Esophagus squamous epithelium (tissue), 5 donors: ENCODE measurements at regions not wholly inside any gene's neighbourhood (a gene's known extent, or its start where the extent isn't known, plus 50 kb on each side); places are given as distances from the start of the nearest gene placed in this dataset.

Source experiments
- DNase-seq: peaks from one replicate; lab custom pipeline; 2025; lab: John Stamatoyannopoulos, UW
- H3K27ac ChIP-seq, 4 donors: fragments of 200-600 bp; sonication (generic); one replicate each; pipeline ENCODE4 v1.5.1; 2016 to 2019; ENCODE audit warnings: mild to moderate bottlenecking in 1 of 4
- H3K27me3 ChIP-seq, 4 donors: fragments of 200-600 bp; sonication (generic); 1 replicate in 3 of 4; 2 replicates in 1 of 4; pipeline versions ENCODE4 v1.5.1 to v1.6.0; 2017 to 2021; ENCODE audit warnings: antibody characterized with exemption in 1 of 4
- H3K36me3 ChIP-seq, 3 donors: fragments of 200-600 bp; sonication (generic); one replicate each; pipeline ENCODE4 v1.5.1; 2016 to 2019
- H3K4me1 ChIP-seq, 3 donors: fragments of 200-600 bp; sonication (generic); one replicate each; pipeline ENCODE4 v1.5.1; 2017 to 2019
- H3K4me3 ChIP-seq, 4 donors: fragments of 200-600 bp; sonication (generic); 1 replicate in 3 of 4; 2 replicates in 1 of 4; pipeline ENCODE4 v1.5.1; 2016 to 2019; ENCODE audit warnings: mild to moderate bottlenecking in 2 of 4, moderate library complexity in 1 of 4
- H3K9me3 ChIP-seq, 3 donors: fragments of 200-600 bp; sonication (generic); one replicate each; pipeline ENCODE4 v1.5.1; 2016 to 2019
- POLR2A ChIP-seq, 4 donors: fragments of 450-650 bp; IDR thresholded peaks; one replicate each; pipeline ENCODE4 v1.6.1; 2017; ENCODE audit warnings: antibody characterized with exemption in 4 of 4, mild to moderate bottlenecking in 4 of 4, moderate library complexity in 3 of 4
- WGBS, 2 donors: methylation state at CpG; one replicate each; pipeline ENCODE4 v1.1.5; 2018; 5-methylcytosine and 5-hydroxymethylcytosine counted together
- intact Hi-C: fragments of 100-400 bp; cut with DNase I; formaldehyde crosslinking; loops from one replicate; pipeline ENCODE4 v1.15.0; 2022
- TF ChIP-seq, protein P1 (sequence below), 6 experiments: fragments of 450-650 bp in 4 of 6; fragments of 200-600 bp in 2 of 6; sonication (generic) in 2 of 6; IDR thresholded peaks; one replicate each; pipeline ENCODE4 v1.5.1; 2016 to 2019; ENCODE audit warnings: antibody characterized with exemption in 6 of 6, mild to moderate bottlenecking in 4 of 6, moderate library complexity in 4 of 6
- donor health status: DM: yes; HTN: yes; CAD: no.

DNA sequence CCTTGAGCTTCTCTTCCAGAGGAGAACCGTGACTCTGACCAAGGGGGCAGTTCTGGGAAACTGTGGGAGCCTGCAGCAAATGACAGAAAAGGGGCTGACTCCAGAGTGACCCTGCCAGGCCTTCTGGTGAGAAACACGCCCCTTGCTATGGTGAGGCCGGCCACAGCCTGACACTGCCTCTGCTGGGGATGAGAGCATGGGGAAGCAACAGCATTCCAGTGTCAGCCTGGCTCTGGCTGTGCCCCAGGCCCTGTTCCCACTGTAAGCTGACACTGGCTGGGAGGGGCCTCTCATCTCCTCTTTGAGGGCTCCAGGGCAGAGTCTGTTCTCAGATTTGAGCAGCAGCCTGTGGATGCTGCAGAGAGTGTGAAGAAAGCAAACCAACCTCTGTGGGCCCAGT is 180.0 kb upstream of the IL12B start:
- Histone ChIP-seq H3K4me1 (peaks cover 0 to 17% (median 10%) of the 10 kb centered on the region in 3 donors), H3K9me3 (no peaks in the 10 kb centered on the region), H3K27ac (peak overlapping the region in 3 of 4 donors; percentile 48 to 70 (median 67)), H3K36me3 (no peaks in the 10 kb centered on the region), H3K27me3 (peaks cover 0 to 5% (median 0%) of the 10 kb centered on the region in 4 donors), H3K4me3 (no peak overlapping the region)
- intact Hi-C loops, result no loop called here
- DNase-seq, result no peak
- no peak for TF ChIP-seq POLR2A (IDR thresholded peaks at IDR 0.05)
- TF ChIP-seq, protein P1, sequence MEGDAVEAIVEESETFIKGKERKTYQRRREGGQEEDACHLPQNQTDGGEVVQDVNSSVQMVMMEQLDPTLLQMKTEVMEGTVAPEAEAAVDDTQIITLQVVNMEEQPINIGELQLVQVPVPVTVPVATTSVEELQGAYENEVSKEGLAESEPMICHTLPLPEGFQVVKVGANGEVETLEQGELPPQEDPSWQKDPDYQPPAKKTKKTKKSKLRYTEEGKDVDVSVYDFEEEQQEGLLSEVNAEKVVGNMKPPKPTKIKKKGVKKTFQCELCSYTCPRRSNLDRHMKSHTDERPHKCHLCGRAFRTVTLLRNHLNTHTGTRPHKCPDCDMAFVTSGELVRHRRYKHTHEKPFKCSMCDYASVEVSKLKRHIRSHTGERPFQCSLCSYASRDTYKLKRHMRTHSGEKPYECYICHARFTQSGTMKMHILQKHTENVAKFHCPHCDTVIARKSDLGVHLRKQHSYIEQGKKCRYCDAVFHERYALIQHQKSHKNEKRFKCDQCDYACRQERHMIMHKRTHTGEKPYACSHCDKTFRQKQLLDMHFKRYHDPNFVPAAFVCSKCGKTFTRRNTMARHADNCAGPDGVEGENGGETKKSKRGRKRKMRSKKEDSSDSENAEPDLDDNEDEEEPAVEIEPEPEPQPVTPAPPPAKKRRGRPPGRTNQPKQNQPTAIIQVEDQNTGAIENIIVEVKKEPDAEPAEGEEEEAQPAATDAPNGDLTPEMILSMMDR (IDR thresholded peaks at IDR 0.05), result no peak
- WGBS, 2 donors, result no CpG with 5 or more reads among the region's 3 CpGs

DNA sequence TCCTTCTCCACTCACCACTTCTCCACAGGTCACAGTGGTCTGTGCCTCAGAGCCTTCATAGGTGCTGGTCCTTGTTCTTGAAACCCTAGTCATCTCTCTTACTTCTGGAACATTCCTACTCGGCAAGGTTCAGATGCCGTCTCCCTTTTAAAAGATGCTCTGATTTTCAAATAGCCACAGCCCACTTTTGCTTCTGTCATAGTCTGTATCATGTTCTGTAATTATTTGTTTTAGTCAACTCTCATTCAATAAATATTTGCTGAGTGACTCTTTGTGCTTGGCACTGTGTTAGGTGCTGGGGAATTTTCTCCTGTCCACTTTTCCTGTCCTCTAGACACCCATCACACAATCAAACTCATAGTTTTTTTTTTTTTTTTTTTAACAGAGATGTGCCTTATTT is 181.3 kb upstream of the IL12B start:
- 87 to 97% methylated on average over 2 of the region's 2 CpGs for WGBS, 2 donors
- intact Hi-C loops, result no loop called here
- Histone ChIP-seq H3K27ac (peak overlapping the region in 1 of 4 donors; percentile 19), H3K36me3 (no peaks in the 10 kb centered on the region), H3K4me3 (no peak overlapping the region), H3K27me3 (peaks cover 0 to 5% (median 0%) of the 10 kb centered on the region in 4 donors), H3K9me3 (no peaks in the 10 kb centered on the region), H3K4me1 (peaks cover 0 to 13% (median 10%) of the 10 kb centered on the region in 3 donors)
- no peak for TF ChIP-seq POLR2A (IDR thresholded peaks at IDR 0.05)
- TF ChIP-seq, protein P1 (IDR thresholded peaks at IDR 0.05), result no peak
- no peak for DNase-seq

DNA sequence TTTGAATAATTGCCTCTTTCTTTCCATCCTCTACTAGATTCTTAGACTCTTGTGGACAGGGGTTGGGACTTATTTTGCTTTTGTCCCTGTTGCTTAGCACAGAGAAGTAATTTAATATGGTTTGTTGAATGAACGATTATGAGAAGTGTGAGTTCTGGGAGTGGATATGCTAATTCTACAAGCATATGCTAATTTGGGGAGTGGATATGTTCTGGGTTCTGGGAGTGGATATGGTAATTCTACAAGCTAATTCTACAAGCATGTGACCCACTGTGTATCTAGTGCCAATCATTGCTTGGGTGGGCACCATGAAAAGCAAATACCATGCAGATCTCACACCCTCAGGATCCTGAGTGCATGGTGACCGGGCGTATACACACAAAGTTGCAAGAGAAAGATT is 181.8 kb upstream of the IL12B start:
- Histone ChIP-seq H3K9me3 (no peaks in the 10 kb centered on the region), H3K36me3 (no peaks in the 10 kb centered on the region), H3K27ac (no peak overlapping the region), H3K27me3 (peaks cover 0 to 5% (median 0%) of the 10 kb centered on the region in 4 donors), H3K4me1 (peaks cover 0 to 13% (median 10%) of the 10 kb centered on the region in 3 donors), H3K4me3 (no peak overlapping the region)
- DNase-seq, result no peak
- intact Hi-C loops, result no loop called here
- TF ChIP-seq, protein P1 (IDR thresholded peaks at IDR 0.05), result no peak
- no peak for TF ChIP-seq POLR2A (IDR thresholded peaks at IDR 0.05)
- 87 to 100% methylated on average over 3 of the region's 3 CpGs for WGBS, 2 donors

DNA sequence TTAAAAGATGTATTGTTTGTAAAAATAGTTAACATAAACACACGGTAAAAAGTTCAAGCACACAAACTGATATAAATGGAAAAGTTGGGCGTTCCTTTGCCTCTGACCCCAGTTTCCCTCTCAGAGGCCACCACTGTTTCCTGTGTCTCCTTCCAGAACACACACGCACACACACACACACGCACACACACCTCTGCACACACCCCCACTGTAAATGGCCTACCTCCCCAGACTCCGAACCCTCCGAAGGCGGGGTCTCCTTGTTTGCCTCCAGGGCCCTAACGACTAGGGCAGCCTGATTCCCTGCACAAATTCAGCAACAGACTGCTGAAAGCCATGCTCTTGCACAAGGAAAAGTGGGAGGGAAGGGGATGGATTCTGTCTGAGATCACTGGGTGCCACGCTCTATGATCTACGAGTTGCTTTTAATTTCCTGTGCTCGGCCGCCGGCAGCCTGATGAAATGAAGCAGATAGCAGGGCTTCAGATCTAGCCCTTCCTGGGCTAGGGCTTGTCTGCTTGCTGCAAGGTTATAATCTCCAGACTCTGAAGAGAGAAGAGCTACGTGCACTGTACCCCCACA is 184.0 kb upstream of the IL12B start:
- intact Hi-C loops, result no loop called here
- H3K27me3 ChIP-seq, result peaks cover 0 to 5% (median 0%) of the 10 kb centered on the region in 4 donors
- H3K4me3 ChIP-seq, result no peak overlapping the region
- 77 to 90% methylated on average over 11 to 14 of the region's 14 CpGs for WGBS, 2 donors
- DNase-seq, result no peak
- no peaks in the 10 kb centered on the region for H3K36me3 ChIP-seq
- H3K9me3 ChIP-seq, result no peaks in the 10 kb centered on the region
- H3K4me1 ChIP-seq, result peaks cover 0 to 29% (median 16%) of the 10 kb centered on the region in 3 donors
- H3K27ac ChIP-seq, result no peak overlapping the region
- TF ChIP-seq, protein P1 (IDR thresholded peaks at IDR 0.05), result no peak
- no peak for TF ChIP-seq POLR2A (IDR thresholded peaks at IDR 0.05)

GRCh38 chr5:159515197-159515596 is 184.9 kb upstream of the IL12B start:
- DNase-seq, result no peak
- Histone ChIP-seq H3K36me3 (no peaks in the 10 kb centered on the region), H3K4me1 (peaks cover 0 to 26% (median 13%) of the 10 kb centered on the region in 3 donors), H3K4me3 (no peak overlapping the region), H3K27me3 (peaks cover 0 to 5% (median 0%) of the 10 kb centered on the region in 4 donors), H3K9me3 (no peaks in the 10 kb centered on the region), H3K27ac (no peak overlapping the region)
- TF ChIP-seq POLR2A (IDR thresholded peaks at IDR 0.05), result no peak
- TF ChIP-seq, protein P1 (IDR thresholded peaks at IDR 0.05), result no peak
- intact Hi-C loops, result no loop called here
- WGBS, 2 donors, result 76 to 80% methylated on average over 4 of the region's 4 CpGs
